Esophagus squamous epithelium (tissue), 4 donors: ENCODE measurements at regions not wholly inside any gene's neighbourhood (a gene's known extent, or its start where the extent isn't known, plus 50 kb on each side); places are given as distances from the start of the nearest gene placed in this dataset.

ENCODE experiments used
- POLR2A ChIP-seq, 4 donors: fragments of 450-650 bp; IDR thresholded peaks; one replicate each; pipeline ENCODE4 v1.6.1; 2017; ENCODE audit warnings: antibody characterized with exemption in 4 of 4, mild to moderate bottlenecking in 4 of 4, moderate library complexity in 3 of 4
- TF ChIP-seq, protein P1 (sequence below), 6 experiments: fragments of 450-650 bp in 4 of 6; fragments of 200-600 bp in 2 of 6; sonication (generic) in 2 of 6; IDR thresholded peaks; one replicate each; pipeline ENCODE4 v1.5.1; 2016 to 2019; ENCODE audit warnings: antibody characterized with exemption in 6 of 6, mild to moderate bottlenecking in 4 of 6, moderate library complexity in 4 of 6

DNA sequence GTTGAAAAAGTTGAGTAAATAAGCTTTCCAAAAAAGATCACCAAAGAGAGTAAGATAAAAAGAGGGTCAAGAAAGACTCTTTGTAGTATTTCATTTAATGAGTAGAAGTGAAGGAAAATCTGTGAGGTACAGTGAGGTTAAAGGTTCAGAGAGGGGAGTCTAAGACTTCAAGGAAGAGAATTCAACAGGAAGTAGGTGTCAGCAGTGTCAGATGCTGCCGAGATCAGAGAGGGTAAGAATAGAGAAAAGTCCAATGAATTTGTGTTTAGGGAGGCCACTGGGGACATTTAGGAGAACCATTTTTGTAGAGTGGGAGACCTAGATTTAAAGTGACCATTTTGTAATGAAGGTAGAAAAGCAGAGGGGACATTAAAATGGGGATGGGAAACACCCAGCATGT lies 71.6 kb upstream of the KRAS start:
- TF ChIP-seq, protein P1, sequence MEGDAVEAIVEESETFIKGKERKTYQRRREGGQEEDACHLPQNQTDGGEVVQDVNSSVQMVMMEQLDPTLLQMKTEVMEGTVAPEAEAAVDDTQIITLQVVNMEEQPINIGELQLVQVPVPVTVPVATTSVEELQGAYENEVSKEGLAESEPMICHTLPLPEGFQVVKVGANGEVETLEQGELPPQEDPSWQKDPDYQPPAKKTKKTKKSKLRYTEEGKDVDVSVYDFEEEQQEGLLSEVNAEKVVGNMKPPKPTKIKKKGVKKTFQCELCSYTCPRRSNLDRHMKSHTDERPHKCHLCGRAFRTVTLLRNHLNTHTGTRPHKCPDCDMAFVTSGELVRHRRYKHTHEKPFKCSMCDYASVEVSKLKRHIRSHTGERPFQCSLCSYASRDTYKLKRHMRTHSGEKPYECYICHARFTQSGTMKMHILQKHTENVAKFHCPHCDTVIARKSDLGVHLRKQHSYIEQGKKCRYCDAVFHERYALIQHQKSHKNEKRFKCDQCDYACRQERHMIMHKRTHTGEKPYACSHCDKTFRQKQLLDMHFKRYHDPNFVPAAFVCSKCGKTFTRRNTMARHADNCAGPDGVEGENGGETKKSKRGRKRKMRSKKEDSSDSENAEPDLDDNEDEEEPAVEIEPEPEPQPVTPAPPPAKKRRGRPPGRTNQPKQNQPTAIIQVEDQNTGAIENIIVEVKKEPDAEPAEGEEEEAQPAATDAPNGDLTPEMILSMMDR (IDR thresholded peaks at IDR 0.05), result no peak
- no peak for TF ChIP-seq POLR2A (IDR thresholded peaks at IDR 0.05)
